ENCODE measurements at regions not wholly inside any gene's neighbourhood (a gene's known extent, or its start where the extent isn't known, plus 50 kb on each side); places are given as distances from the start of the nearest gene placed in this dataset.

DNA sequence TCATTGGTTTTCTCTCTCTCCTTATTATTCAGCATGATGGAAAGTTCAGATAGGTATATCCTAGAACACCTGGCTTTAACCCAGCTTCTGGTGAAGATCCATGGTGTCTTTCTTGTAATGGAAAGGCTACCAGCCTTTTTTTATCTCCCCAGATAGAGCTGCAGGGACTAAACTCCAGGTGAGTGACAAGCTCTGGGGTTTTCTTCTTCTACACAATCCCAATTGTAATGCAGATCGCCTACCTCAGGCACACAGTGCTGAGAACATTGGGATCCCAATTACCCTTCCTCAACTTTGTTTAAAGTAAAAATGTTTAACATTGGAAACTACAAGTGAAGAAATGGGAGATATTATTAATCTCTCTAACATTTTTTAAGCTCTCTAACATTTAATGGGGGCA, 1851.7 kb downstream of the PCDH9 start:
- TF ChIP-seq POLR2AphosphoS5 (IDR thresholded peaks at IDR 0.05) = no peak
- TF ChIP-seq, protein P1, sequence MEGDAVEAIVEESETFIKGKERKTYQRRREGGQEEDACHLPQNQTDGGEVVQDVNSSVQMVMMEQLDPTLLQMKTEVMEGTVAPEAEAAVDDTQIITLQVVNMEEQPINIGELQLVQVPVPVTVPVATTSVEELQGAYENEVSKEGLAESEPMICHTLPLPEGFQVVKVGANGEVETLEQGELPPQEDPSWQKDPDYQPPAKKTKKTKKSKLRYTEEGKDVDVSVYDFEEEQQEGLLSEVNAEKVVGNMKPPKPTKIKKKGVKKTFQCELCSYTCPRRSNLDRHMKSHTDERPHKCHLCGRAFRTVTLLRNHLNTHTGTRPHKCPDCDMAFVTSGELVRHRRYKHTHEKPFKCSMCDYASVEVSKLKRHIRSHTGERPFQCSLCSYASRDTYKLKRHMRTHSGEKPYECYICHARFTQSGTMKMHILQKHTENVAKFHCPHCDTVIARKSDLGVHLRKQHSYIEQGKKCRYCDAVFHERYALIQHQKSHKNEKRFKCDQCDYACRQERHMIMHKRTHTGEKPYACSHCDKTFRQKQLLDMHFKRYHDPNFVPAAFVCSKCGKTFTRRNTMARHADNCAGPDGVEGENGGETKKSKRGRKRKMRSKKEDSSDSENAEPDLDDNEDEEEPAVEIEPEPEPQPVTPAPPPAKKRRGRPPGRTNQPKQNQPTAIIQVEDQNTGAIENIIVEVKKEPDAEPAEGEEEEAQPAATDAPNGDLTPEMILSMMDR (IDR thresholded peaks at IDR 0.05) = no peak
- no peak for TF ChIP-seq EP300 (IDR thresholded peaks at IDR 0.05)

Measured in suprapubic skin (tissue), 4 donors.